ENCODE measurements at regions not wholly inside any gene's neighbourhood (a gene's known extent, or its start where the extent isn't known, plus 50 kb on each side); places are given as distances from the start of the nearest gene placed in this dataset.

GRCh38 chr1:8139383-8139782, 113.3 kb upstream of the ERRFI1 start:
- no peak for DNase-seq
- ATAC-seq = no peak
- intact Hi-C loops (cut with DNase I) = no loop called here
- Histone ChIP-seq H3K4me3 (no peak overlapping the region), H3K36me3 (no peaks in the 10 kb centered on the region), H3K9me3 (no peaks in the 10 kb centered on the region), H3K27me3 (no peaks in the 10 kb centered on the region), H3K4me1 (no peaks in the 10 kb centered on the region), H3K27ac (no peak overlapping the region)
- no peak for TF ChIP-seq CTCF (IDR thresholded peaks at IDR 0.05)

- peaks cover 3% of the 10 kb centered on the region for H3K4me1 ChIP-seq
- no peak overlapping the region for H3K27ac ChIP-seq
- ATAC-seq = no peak
- no peaks in the 10 kb centered on the region for H3K9me3 ChIP-seq
- no peak for DNase-seq
- no peaks in the 10 kb centered on the region for H3K27me3 ChIP-seq
- intact Hi-C loops (cut with DNase I) = no loop called here
- no peaks in the 10 kb centered on the region for H3K36me3 ChIP-seq
- TF ChIP-seq CTCF (IDR thresholded peaks at IDR 0.05) = no peak
- H3K4me3 ChIP-seq = no peak overlapping the region
Observed at GRCh38 chr1:8138673-8139072, 112.6 kb upstream of the ERRFI1 start.

- Histone ChIP-seq H3K36me3 (no peaks in the 10 kb centered on the region), H3K4me3 (no peak overlapping the region), H3K27me3 (no peaks in the 10 kb centered on the region), H3K4me1 (peaks cover 11% of the 10 kb centered on the region), H3K9me3 (no peaks in the 10 kb centered on the region), H3K27ac (peak overlapping the region; percentile 21)
- intact Hi-C loops (cut with DNase I) = no loop called here
- TF ChIP-seq CTCF (IDR thresholded peaks at IDR 0.05) = no peak
- no peak for DNase-seq
- ATAC-seq = peak; percentile 28
Observed at GRCh38 chr1:8137481-8138244, 111.6 kb upstream of the ERRFI1 start.

- intact Hi-C loops (cut with DNase I) = no loop called here
- Histone ChIP-seq H3K27ac (no peak overlapping the region), H3K36me3 (no peaks in the 10 kb centered on the region), H3K4me3 (no peak overlapping the region), H3K4me1 (peaks cover 11% of the 10 kb centered on the region), H3K9me3 (no peaks in the 10 kb centered on the region), H3K27me3 (no peaks in the 10 kb centered on the region)
- DNase-seq (no peak), ATAC-seq (no peak)
- TF ChIP-seq CTCF (IDR thresholded peaks at IDR 0.05) = no peak
Observed at GRCh38 chr1:8136766-8137165, 110.7 kb upstream of the ERRFI1 start.

GRCh38 chr1:8135250-8135649, 109.1 kb upstream of the ERRFI1 start:
- DNase-seq = no peak
- Histone ChIP-seq H3K9me3 (no peaks in the 10 kb centered on the region), H3K36me3 (no peaks in the 10 kb centered on the region), H3K27ac (no peak overlapping the region), H3K27me3 (no peaks in the 10 kb centered on the region), H3K4me3 (no peak overlapping the region), H3K4me1 (peaks cover 11% of the 10 kb centered on the region)
- no peak for TF ChIP-seq CTCF (IDR thresholded peaks at IDR 0.05)
- intact Hi-C loops (cut with DNase I) = no loop called here
- no peak for ATAC-seq
